Tibial nerve (tissue), 4 donors: ENCODE measurements at regions not wholly inside any gene's neighbourhood (a gene's known extent, or its start where the extent isn't known, plus 50 kb on each side); places are given as distances from the start of the nearest gene placed in this dataset.

Experiments
- DNase-seq, 2 donors: peaks; one replicate each; pipeline ENCODE4 v3.0.0-alpha.2; 2019; ENCODE audit warnings: low spot score in 2 of 2
- H3K27ac ChIP-seq, 4 donors: fragments of 200-600 bp; sonication (generic) in 3 of 4; one replicate each; pipeline ENCODE4 v1.5.1; 2017 to 2019; ENCODE audit warnings: mild to moderate bottlenecking in 1 of 4
- H3K27me3 ChIP-seq, 2 donors: fragments of 200-600 bp; sonication (generic) in 1 of 2; one replicate each; pipeline versions ENCODE4 v1.5.1 to v1.6.0; 2017 to 2019
- H3K36me3 ChIP-seq, 3 donors: fragments of 200-600 bp; sonication (generic); one replicate each; pipeline ENCODE4 v1.5.1; 2018 to 2019
- H3K4me1 ChIP-seq, 4 donors: fragments of 200-600 bp; sonication (generic) in 3 of 4; one replicate each; pipeline ENCODE4 v1.5.1; 2017 to 2019
- H3K4me3 ChIP-seq, 4 donors: fragments of 200-600 bp; sonication (generic) in 3 of 4; one replicate each; pipeline ENCODE4 v1.5.1; 2017 to 2019; ENCODE audit warnings: mild to moderate bottlenecking in 1 of 4, moderate library complexity in 1 of 4
- H3K9me3 ChIP-seq, 4 donors: fragments of 200-600 bp; sonication (generic) in 3 of 4; one replicate each; pipeline ENCODE4 v1.5.1; 2017 to 2019
- CTCF ChIP-seq, 5 experiments: fragments of 200-600 bp in 3 of 5; fragments of 450-650 bp in 2 of 5; sonication (generic) in 3 of 5; IDR thresholded peaks; one replicate each; pipeline ENCODE4 v1.5.1; 2016 to 2019; ENCODE audit warnings: antibody characterized with exemption in 5 of 5, mild to moderate bottlenecking in 3 of 5, moderate library complexity in 2 of 5
- EP300 ChIP-seq, 2 donors: sonication (generic); formaldehyde crosslinking; IDR thresholded peaks; one replicate each; pipeline ENCODE4 v1.6.1; 2017; ENCODE audit warnings: antibody characterized with exemption in 2 of 2, mild to moderate bottlenecking in 1 of 2
- POLR2A ChIP-seq, 2 donors: fragments of 450-650 bp; IDR thresholded peaks; one replicate each; pipeline ENCODE4 v1.6.1; 2017; ENCODE audit warnings: antibody characterized with exemption in 2 of 2, mild to moderate bottlenecking in 2 of 2, moderate library complexity in 2 of 2
- WGBS, 2 donors: methylation state at CpG; one replicate each; pipeline ENCODE4 v1.1.5; 2018; 5-methylcytosine and 5-hydroxymethylcytosine counted together

DNA sequence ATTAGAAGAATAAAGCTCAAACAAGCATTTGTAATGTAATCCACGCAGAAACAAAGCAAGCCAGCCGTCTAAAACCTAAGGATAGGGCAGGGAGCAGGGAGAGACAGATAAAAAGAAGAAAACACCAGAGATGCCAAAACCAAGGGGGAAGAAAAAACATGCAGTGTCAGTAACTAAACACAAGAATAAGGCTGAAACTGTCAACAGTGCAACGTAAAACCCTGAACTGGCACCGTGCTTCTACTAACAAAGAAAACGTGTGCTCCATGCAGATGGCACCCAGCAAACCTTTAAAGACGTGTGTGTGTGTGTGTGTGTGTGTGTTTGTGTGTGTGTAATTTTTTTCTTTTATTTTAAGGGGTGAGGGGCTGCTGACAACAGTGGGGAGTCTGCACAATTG, 88.4 kb upstream of the TAB2 start:
- Histone ChIP-seq H3K36me3 (no peaks in the 10 kb centered on the region), H3K27ac (peak overlapping the region in 2 of 4 donors; percentile 77 to 90), H3K4me3 (no peak overlapping the region), H3K9me3 (no peaks in the 10 kb centered on the region), H3K27me3 (no peaks in the 10 kb centered on the region), H3K4me1 (peaks cover 0 to 91% (median 46%) of the 10 kb centered on the region in 4 donors)
- TF ChIP-seq EP300 (IDR thresholded peaks at IDR 0.05): no peak
- 34 to 41% methylated on average over 6 of the region's 6 CpGs for WGBS, 2 donors
- no peak for DNase-seq

DNA sequence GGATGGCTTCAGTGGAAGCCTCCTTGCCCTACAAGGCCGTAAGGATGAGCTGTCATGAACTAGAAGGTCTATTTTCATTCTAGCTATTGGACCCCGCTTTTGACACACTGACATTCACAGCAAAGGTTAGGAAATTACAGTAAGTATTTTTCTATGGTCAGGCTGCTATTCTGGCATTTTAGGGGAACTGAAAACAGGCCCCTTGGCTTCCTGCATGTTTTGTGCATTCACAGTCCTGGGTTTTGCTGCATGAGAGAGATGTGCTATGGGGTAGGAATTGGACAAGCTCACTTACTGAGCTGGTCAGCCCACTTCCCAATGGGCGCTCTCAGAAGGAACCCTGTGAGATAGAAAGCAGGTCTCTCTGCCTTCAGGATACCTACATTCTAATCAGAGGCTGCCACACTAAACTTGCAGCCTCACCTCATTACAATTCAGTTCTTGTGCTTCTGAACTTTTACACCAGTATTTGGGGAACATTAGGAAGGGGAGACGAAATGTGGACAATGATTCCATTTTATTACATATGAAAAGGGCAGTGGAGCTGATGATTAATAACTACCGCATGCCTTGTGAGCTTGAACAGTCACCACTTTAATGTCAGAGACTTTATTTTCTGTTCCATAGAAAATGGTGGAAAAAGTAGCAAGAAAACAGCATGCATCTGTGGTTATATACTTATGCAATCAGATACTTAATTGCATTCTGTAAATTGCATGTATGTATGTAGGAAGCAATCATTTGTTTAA, 86.6 kb upstream of the TAB2 start:
- 59 to 61% methylated on average over 5 of the region's 5 CpGs for WGBS, 2 donors
- H3K4me3 ChIP-seq: no peak overlapping the region
- H3K4me1 ChIP-seq: peaks cover 0 to 77% (median 45%) of the 10 kb centered on the region in 4 donors
- DNase-seq: no peak
- H3K36me3 ChIP-seq: no peaks in the 10 kb centered on the region
- no peaks in the 10 kb centered on the region for H3K27me3 ChIP-seq
- no peaks in the 10 kb centered on the region for H3K9me3 ChIP-seq
- peak overlapping the region in 3 of 4 donors; percentile 28 to 90 (median 71) for H3K27ac ChIP-seq
- TF ChIP-seq POLR2A (IDR thresholded peaks at IDR 0.05): no peak
- TF ChIP-seq EP300 (IDR thresholded peaks at IDR 0.05): peak in 1 of 2 donors; percentile 13

GRCh38 chr6:149231778-149232177, 85.7 kb upstream of the TAB2 start:
- WGBS, 2 donors: 32 to 42% methylated on average over 7 of the region's 7 CpGs
- Histone ChIP-seq H3K4me1 (peaks cover 0 to 71% (median 42%) of the 10 kb centered on the region in 4 donors), H3K36me3 (no peaks in the 10 kb centered on the region), H3K27ac (peak overlapping the region; percentile 12 to 90 (median 65)), H3K27me3 (no peaks in the 10 kb centered on the region), H3K9me3 (no peaks in the 10 kb centered on the region), H3K4me3 (no peak overlapping the region)
- DNase-seq: no peak
- TF ChIP-seq POLR2A (IDR thresholded peaks at IDR 0.05) (no peak), EP300 (IDR thresholded peaks at IDR 0.05) (no peak), CTCF (IDR thresholded peaks at IDR 0.05) (no peak)

DNA sequence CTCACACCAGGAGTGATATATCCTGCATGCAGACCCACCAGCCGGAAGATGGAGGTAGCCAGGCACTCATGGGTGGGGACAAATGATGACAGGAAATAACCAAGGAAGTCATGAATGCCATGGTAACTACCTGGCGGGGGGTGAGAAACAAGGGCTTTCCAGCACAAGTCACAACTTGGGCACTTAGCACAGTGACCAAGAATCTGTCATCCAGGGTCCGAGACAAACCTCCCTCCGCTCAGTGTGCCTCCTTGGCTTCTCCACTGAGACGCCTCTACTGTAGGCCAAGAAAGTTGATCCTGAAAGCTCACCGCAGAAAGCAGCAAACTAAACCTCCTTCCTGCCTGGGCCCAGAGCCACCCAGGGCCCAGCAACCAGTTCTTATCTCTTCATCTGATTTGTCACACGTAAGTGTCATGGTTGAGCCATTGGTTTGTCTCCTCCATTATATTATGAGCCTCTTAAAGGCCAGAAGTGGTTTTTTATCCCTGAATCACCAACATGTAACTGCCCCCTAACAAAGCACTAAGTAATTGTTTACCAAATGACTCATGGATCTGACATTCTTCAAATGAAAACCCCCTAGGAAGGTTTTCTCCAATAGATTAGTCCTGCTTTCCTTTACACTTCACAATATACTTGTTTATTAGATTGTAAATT, 84.3 kb upstream of the TAB2 start:
- TF ChIP-seq CTCF (IDR thresholded peaks at IDR 0.05): no peak
- Histone ChIP-seq H3K27ac (peak overlapping the region in 3 of 4 donors; percentile 59 to 90 (median 71)), H3K27me3 (no peaks in the 10 kb centered on the region), H3K4me3 (no peak overlapping the region), H3K36me3 (no peaks in the 10 kb centered on the region), H3K4me1 (peaks cover 0 to 65% (median 36%) of the 10 kb centered on the region in 4 donors), H3K9me3 (no peaks in the 10 kb centered on the region)
- WGBS, 2 donors: 89 to 93% methylated on average over 7 of the region's 7 CpGs
- DNase-seq: no peak

- 69 to 79% methylated on average over 7 of the region's 7 CpGs for WGBS, 2 donors
- H3K36me3 ChIP-seq: no peaks in the 10 kb centered on the region
- H3K4me1 ChIP-seq: peaks cover 0 to 54% (median 32%) of the 10 kb centered on the region in 4 donors
- H3K9me3 ChIP-seq: peaks cover 0 to 1% (median 0%) of the 10 kb centered on the region in 4 donors
- no peak overlapping the region for H3K4me3 ChIP-seq
- no peak for DNase-seq
- TF ChIP-seq POLR2A (IDR thresholded peaks at IDR 0.05) (no peak), EP300 (IDR thresholded peaks at IDR 0.05) (no peak), CTCF (IDR thresholded peaks at IDR 0.05) (no peak)
- no peaks in the 10 kb centered on the region for H3K27me3 ChIP-seq
- H3K27ac ChIP-seq: peak overlapping the region in 1 of 4 donors; percentile 58
Measured at GRCh38 chr6:149234051-149234962, 83.2 kb upstream of the TAB2 start.
